ENCODE measurements at regions not wholly inside any gene's neighbourhood (a gene's known extent, or its start where the extent isn't known, plus 50 kb on each side); places are given as distances from the start of the nearest gene placed in this dataset.

- TF ChIP-seq CTCF (IDR thresholded peaks at IDR 0.05; ENCODE audit: low read depth, low read length) (no peak), EZH2phosphoT487 (IDR thresholded peaks at IDR 0.05; ENCODE audit: low read depth) (no peak)
Observed at GRCh38 chr6:163872335-163872734, 457.8 kb downstream of the QKI start.
